ENCODE measurements at regions not wholly inside any gene's neighbourhood (a gene's known extent, or its start where the extent isn't known, plus 50 kb on each side); places are given as distances from the start of the nearest gene placed in this dataset.

DNA sequence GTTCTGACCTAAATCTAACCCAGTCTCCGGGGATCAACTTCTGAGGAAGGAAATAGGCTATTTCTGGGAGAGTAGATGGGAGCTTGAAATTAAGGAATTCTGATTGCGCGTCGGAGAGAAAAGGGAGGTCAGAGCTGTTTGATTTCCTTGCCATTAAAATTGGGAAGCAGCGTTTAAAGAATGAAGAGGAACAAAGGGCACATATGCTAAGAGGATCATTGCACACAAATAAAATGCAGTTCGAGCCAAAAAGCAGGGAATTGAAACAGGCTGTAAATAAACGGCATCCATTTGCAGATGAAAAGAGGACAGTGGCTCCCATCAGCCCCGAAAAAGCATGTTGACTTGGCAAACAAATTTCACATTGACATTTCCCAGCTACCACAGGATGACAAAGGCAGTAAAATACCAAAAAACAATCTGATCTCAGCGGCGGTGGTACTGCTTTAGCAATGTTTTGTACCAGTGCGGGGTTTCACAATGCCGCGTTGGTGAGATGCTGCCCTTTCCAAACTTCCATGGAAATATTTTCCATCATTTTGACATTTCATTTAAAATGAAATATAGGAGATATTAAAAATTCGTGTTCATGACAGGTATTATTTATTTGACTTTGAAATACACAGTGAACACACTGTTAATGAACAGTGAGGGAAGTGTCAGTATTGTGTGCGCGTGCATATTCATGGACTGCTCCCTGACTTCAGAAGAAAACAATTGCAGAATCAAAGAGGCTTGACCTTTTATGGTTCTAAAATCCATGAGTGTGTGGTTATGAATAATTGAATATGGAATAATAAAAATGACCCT, 108.8 kb downstream of the SQOR start:
- ATAC-seq (ENCODE audit: poor library complexity) (no peak), DNase-seq (no peak)
- Histone ChIP-seq H3K4me1 (ENCODE audit: insufficient read depth, low read length) (no peaks in the 10 kb centered on the region), H3K9me3 (ENCODE audit: control insufficient read depth in 1 of 2, insufficient read depth in 1 of 2, low read length in 2 of 2) (no peaks in the 10 kb centered on the region), H3K27ac (ENCODE audit: low read depth in 1 of 2, low read length in 2 of 2) (no peak overlapping the region), H3K4me3 (ENCODE audit: low read length) (no peak overlapping the region), H3K36me3 (ENCODE audit: insufficient read depth, low read length) (no peaks in the 10 kb centered on the region), H3K27me3 (ENCODE audit: control insufficient read depth in 1 of 2, insufficient read depth in 2 of 2, low read length in 2 of 2) (peaks cover 0 to 3% of the 10 kb centered on the region in 2 experiments)
- Mint-ChIP-seq H3K36me3 (ENCODE audit: low read depth) (no peaks in the 10 kb centered on the region), H3K27me3 (peaks cover 16% of the 10 kb centered on the region), H3K4me1 (ENCODE audit: low read depth) (no peaks in the 10 kb centered on the region), H3K27ac (no peak overlapping the region), H3K9me3 (no peaks in the 10 kb centered on the region), H3K4me3 (no peak overlapping the region)
- intact Hi-C loops (cut with DNase I, micrococcal nuclease): no loop called here
- POLR2A ChIA-PET: no interaction called here
- TF ChIP-seq, protein P1, sequence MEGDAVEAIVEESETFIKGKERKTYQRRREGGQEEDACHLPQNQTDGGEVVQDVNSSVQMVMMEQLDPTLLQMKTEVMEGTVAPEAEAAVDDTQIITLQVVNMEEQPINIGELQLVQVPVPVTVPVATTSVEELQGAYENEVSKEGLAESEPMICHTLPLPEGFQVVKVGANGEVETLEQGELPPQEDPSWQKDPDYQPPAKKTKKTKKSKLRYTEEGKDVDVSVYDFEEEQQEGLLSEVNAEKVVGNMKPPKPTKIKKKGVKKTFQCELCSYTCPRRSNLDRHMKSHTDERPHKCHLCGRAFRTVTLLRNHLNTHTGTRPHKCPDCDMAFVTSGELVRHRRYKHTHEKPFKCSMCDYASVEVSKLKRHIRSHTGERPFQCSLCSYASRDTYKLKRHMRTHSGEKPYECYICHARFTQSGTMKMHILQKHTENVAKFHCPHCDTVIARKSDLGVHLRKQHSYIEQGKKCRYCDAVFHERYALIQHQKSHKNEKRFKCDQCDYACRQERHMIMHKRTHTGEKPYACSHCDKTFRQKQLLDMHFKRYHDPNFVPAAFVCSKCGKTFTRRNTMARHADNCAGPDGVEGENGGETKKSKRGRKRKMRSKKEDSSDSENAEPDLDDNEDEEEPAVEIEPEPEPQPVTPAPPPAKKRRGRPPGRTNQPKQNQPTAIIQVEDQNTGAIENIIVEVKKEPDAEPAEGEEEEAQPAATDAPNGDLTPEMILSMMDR (IDR thresholded peaks at IDR 0.05): no peak
- CTCF ChIA-PET: no interaction called here

DNA sequence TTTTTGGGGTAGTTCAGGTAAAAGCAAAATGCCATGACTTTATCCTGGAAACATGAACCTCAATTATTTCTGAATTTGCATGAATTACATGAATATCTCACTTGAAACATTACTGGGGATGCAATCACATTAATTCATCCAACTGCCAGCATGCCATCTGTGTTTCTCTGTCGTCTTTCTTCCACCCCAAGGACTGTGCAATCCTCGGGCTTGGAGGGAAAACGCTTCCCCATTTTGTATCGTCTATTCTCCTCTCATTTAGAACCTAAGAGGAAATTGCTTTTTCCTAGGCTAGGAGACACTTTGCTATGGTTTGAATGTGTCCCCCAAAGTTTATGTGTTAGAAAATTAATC, 109.4 kb downstream of the SQOR start:
- peaks cover 10% of the 10 kb centered on the region for H3K27me3 Mint-ChIP-seq
- ATAC-seq (ENCODE audit: poor library complexity) (no peak), DNase-seq (no peak)
- H3K9me3 Mint-ChIP-seq: no peaks in the 10 kb centered on the region
- H3K4me3 Mint-ChIP-seq: no peak overlapping the region
- TF ChIP-seq, protein P1 (IDR thresholded peaks at IDR 0.05): no peak
- H3K4me1 Mint-ChIP-seq (ENCODE audit: low read depth): no peaks in the 10 kb centered on the region
- ChIA-PET POLR2A (no interaction called here), CTCF (no interaction called here)
- Histone ChIP-seq H3K4me3 (ENCODE audit: low read length) (no peak overlapping the region), H3K9me3 (ENCODE audit: control insufficient read depth in 1 of 2, insufficient read depth in 1 of 2, low read length in 2 of 2) (no peaks in the 10 kb centered on the region), H3K27ac (ENCODE audit: low read depth in 1 of 2, low read length in 2 of 2) (no peak overlapping the region), H3K4me1 (ENCODE audit: insufficient read depth, low read length) (no peaks in the 10 kb centered on the region), H3K36me3 (ENCODE audit: insufficient read depth, low read length) (no peaks in the 10 kb centered on the region), H3K27me3 (ENCODE audit: control insufficient read depth in 1 of 2, insufficient read depth in 2 of 2, low read length in 2 of 2) (peaks cover 0 to 3% of the 10 kb centered on the region in 2 experiments)
- intact Hi-C loops (cut with DNase I, micrococcal nuclease): no loop called here
- H3K36me3 Mint-ChIP-seq (ENCODE audit: low read depth): no peaks in the 10 kb centered on the region
- no peak overlapping the region for H3K27ac Mint-ChIP-seq

DNA sequence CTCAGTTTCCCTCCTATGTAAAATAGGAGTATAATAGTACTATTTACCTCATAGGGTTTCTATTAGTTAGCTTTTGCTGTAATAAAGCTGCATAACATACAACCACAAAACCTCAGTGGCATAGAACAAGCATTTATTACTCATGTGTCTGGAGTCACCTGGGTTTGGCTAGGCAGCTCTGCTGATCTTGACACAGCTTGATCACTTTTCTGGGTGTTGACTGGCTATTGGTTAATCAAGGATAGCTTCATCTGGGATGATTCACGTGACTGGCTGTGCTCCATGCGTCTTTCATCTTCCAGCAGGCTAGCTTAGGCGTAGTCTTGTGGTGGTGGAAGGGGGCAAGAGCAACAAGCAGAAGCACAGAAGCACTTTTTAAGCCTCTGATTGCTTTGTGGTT, 112.6 kb downstream of the SQOR start:
- no peaks in the 10 kb centered on the region for H3K36me3 Mint-ChIP-seq (ENCODE audit: low read depth)
- ATAC-seq (ENCODE audit: poor library complexity) (no peak), DNase-seq (no peak)
- no peaks in the 10 kb centered on the region for H3K9me3 ChIP-seq (ENCODE audit: control insufficient read depth in 1 of 2, insufficient read depth in 1 of 2, low read length in 2 of 2)
- H3K4me1 ChIP-seq (ENCODE audit: insufficient read depth, low read length): no peaks in the 10 kb centered on the region
- no peak overlapping the region for H3K4me3 Mint-ChIP-seq
- ChIA-PET POLR2A (no interaction called here), CTCF (no interaction called here)
- TF ChIP-seq, protein P1 (IDR thresholded peaks at IDR 0.05): no peak
- intact Hi-C loops (cut with DNase I, micrococcal nuclease): no loop called here
- no peak overlapping the region for H3K4me3 ChIP-seq (ENCODE audit: low read length)
- no peaks in the 10 kb centered on the region for H3K27me3 ChIP-seq (ENCODE audit: control insufficient read depth in 1 of 2, insufficient read depth in 2 of 2, low read length in 2 of 2)
- no peak overlapping the region for H3K27ac Mint-ChIP-seq
- no peaks in the 10 kb centered on the region for H3K36me3 ChIP-seq (ENCODE audit: insufficient read depth, low read length)
- no peaks in the 10 kb centered on the region for H3K9me3 Mint-ChIP-seq
- H3K4me1 Mint-ChIP-seq (ENCODE audit: low read depth): no peaks in the 10 kb centered on the region
- H3K27ac ChIP-seq (ENCODE audit: low read depth in 1 of 2, low read length in 2 of 2): no peak overlapping the region
- peaks cover 11% of the 10 kb centered on the region for H3K27me3 Mint-ChIP-seq

All from CD4-positive, alpha-beta T cell (primary cell).